ENCODE measurements at regions not wholly inside any gene's neighbourhood (a gene's known extent, or its start where the extent isn't known, plus 50 kb on each side); places are given as distances from the start of the nearest gene placed in this dataset.
"Not testable (repeated sequence)": the region's sequence is repeated elsewhere in the genome, so short reads cannot be mapped to it uniquely, and the experiment has no call there.

- ATAC-seq (ENCODE audit: low read depth) = no peak
- TF ChIP-seq CTCF (IDR thresholded peaks at IDR 0.05; ENCODE audit: poor library complexity, severe bottlenecking) = no peak
- Histone ChIP-seq H3K9me3 (ENCODE audit: severe bottlenecking) (no peaks in the 10 kb centered on the region), H3K27ac (ENCODE audit: poor library complexity, severe bottlenecking) (peak overlapping the region; percentile 82), H3K27me3 (ENCODE audit: insufficient read depth, poor library complexity, severe bottlenecking) (no peaks in the 10 kb centered on the region), H3K36me3 (ENCODE audit: low read depth) (no peaks in the 10 kb centered on the region), H3K4me1 (ENCODE audit: insufficient read depth, poor library complexity, severe bottlenecking) (peaks cover 51% of the 10 kb centered on the region), H3K4me3 (ENCODE audit: severe bottlenecking) (no peak overlapping the region)
- no peak for DNase-seq (ENCODE audit: low spot score)
These were observed 148.7 kb upstream of the SLC1A3 start for GRCh38 chr5:36457511-36458270.

GRCh38 chr5:36458746-36459145 lies 147.7 kb upstream of the SLC1A3 start:
- peaks cover 49% of the 10 kb centered on the region for H3K4me1 ChIP-seq (ENCODE audit: insufficient read depth, poor library complexity, severe bottlenecking)
- no peak for DNase-seq (ENCODE audit: low spot score)
- H3K27me3 ChIP-seq (ENCODE audit: insufficient read depth, poor library complexity, severe bottlenecking) = no peaks in the 10 kb centered on the region
- ATAC-seq (ENCODE audit: low read depth) = no peak; the same call in 2 of the 3 replicates
- no peak overlapping the region for H3K4me3 ChIP-seq (ENCODE audit: severe bottlenecking)
- peak overlapping the region; percentile 82 for H3K27ac ChIP-seq (ENCODE audit: poor library complexity, severe bottlenecking)
- no peak for TF ChIP-seq CTCF (IDR thresholded peaks at IDR 0.05; ENCODE audit: poor library complexity, severe bottlenecking)
- H3K9me3 ChIP-seq (ENCODE audit: severe bottlenecking) = no peaks in the 10 kb centered on the region
- H3K36me3 ChIP-seq (ENCODE audit: low read depth) = no peaks in the 10 kb centered on the region

GRCh38 chr5:36459176-36460135 lies 146.9 kb upstream of the SLC1A3 start:
- peak; percentile 56 for TF ChIP-seq CTCF (IDR thresholded peaks at IDR 0.05; ENCODE audit: poor library complexity, severe bottlenecking)
- DNase-seq (ENCODE audit: low spot score) = no peak
- peak overlapping the region; percentile 82 for H3K27ac ChIP-seq (ENCODE audit: poor library complexity, severe bottlenecking)
- peaks cover 44% of the 10 kb centered on the region for H3K4me1 ChIP-seq (ENCODE audit: insufficient read depth, poor library complexity, severe bottlenecking)
- H3K4me3 ChIP-seq (ENCODE audit: severe bottlenecking) = no peak overlapping the region
- peak; percentile 78 for ATAC-seq (ENCODE audit: low read depth)
- no peaks in the 10 kb centered on the region for H3K9me3 ChIP-seq (ENCODE audit: severe bottlenecking)
- H3K27me3 ChIP-seq (ENCODE audit: insufficient read depth, poor library complexity, severe bottlenecking) = no peaks in the 10 kb centered on the region
- H3K36me3 ChIP-seq (ENCODE audit: low read depth) = no peaks in the 10 kb centered on the region

- Histone ChIP-seq H3K27me3 (ENCODE audit: insufficient read depth, poor library complexity, severe bottlenecking) (no peaks in the 10 kb centered on the region), H3K4me3 (ENCODE audit: severe bottlenecking) (no peak overlapping the region), H3K4me1 (ENCODE audit: insufficient read depth, poor library complexity, severe bottlenecking) (peaks cover 41% of the 10 kb centered on the region), H3K9me3 (ENCODE audit: severe bottlenecking) (no peaks in the 10 kb centered on the region), H3K27ac (ENCODE audit: poor library complexity, severe bottlenecking) (peak overlapping the region; percentile 62), H3K36me3 (ENCODE audit: low read depth) (no peaks in the 10 kb centered on the region)
- no peak for DNase-seq (ENCODE audit: low spot score)
- no peak for TF ChIP-seq CTCF (IDR thresholded peaks at IDR 0.05; ENCODE audit: poor library complexity, severe bottlenecking)
- ATAC-seq (ENCODE audit: low read depth) = peak; percentile 61
These were observed 143.9 kb upstream of the SLC1A3 start for GRCh38 chr5:36462295-36463021.

- not testable (repeated sequence) for DNase-seq (ENCODE audit: low spot score); H3K9me3 ChIP-seq (ENCODE audit: severe bottlenecking); H3K36me3 ChIP-seq (ENCODE audit: low read depth); H3K4me1 ChIP-seq (ENCODE audit: insufficient read depth, poor library complexity, severe bottlenecking); H3K27ac ChIP-seq (ENCODE audit: poor library complexity, severe bottlenecking); ATAC-seq (ENCODE audit: low read depth); H3K27me3 ChIP-seq (ENCODE audit: insufficient read depth, poor library complexity, severe bottlenecking); H3K4me3 ChIP-seq (ENCODE audit: severe bottlenecking)
These were observed 130.5 kb upstream of the SLC1A3 start for GRCh38 chr5:36475942-36476341.
